Ovary (tissue), 7 donors: ENCODE measurements at regions not wholly inside any gene's neighbourhood (a gene's known extent, or its start where the extent isn't known, plus 50 kb on each side); places are given as distances from the start of the nearest gene placed in this dataset.

Source experiments
- DNase-seq, 5 donors: peaks; one replicate each; pipeline ENCODE4 v3.0.0-alpha.2; 2019 to 2020
- H3K27ac ChIP-seq, 2 donors: fragments of 200-600 bp; one replicate each; pipeline versions ENCODE4 v1.5.1 to v1.8.0; 2019 to 2022
- H3K27me3 ChIP-seq: fragments of 200-600 bp; one replicate; pipeline ENCODE4 v1.8.0; 2022
- H3K36me3 ChIP-seq: fragments of 200-600 bp; sonication (generic); one replicate; pipeline ENCODE4 v1.5.1; 2019
- H3K4me1 ChIP-seq: one replicate; pipeline ENCODE4 v1.8.1; 2013; ENCODE audit warnings: mild to moderate bottlenecking, moderate library complexity; ENCODE audit not compliant: insufficient read depth
- H3K4me3 ChIP-seq: fragments of 200-600 bp; sonication (generic); one replicate; pipeline ENCODE4 v1.5.1; 2017
- H3K9me3 ChIP-seq, 2 donors: fragments of 200-600 bp in 1 of 2; sonication (generic) in 1 of 2; one replicate each; pipeline versions ENCODE4 v1.5.1 to v1.8.1; 2013 to 2019; ENCODE audit warnings: mild to moderate bottlenecking in 1 of 2, moderate library complexity in 1 of 2
- EP300 ChIP-seq: sonication (generic); formaldehyde crosslinking; IDR thresholded peaks from one replicate; pipeline ENCODE4 v1.6.1; 2017; ENCODE audit warnings: antibody characterized with exemption
- POLR2A ChIP-seq: fragments of 450-650 bp; IDR thresholded peaks from one replicate; pipeline ENCODE4 v1.6.1; 2017; ENCODE audit warnings: antibody characterized with exemption, mild to moderate bottlenecking, moderate library complexity
- WGBS, 3 donors: extraction: QIAGEN DNeasy Blood & Tissue Kit in 1 of 3; methylation state at CpG; one replicate each; pipeline versions ENCODE4 v1.1.5 to v1.1.7; 2013 to 2017; 5-methylcytosine and 5-hydroxymethylcytosine counted together
- intact Hi-C, 4 donors: fragments of 100-400 bp; cut with DNase I; formaldehyde crosslinking; loops; one replicate each; pipeline versions ENCODE4 v1.11.0 to v1.15.1; 2022 to 2023
- TF ChIP-seq, protein P1 (sequence below), 3 donors: fragments of 450-650 bp in 2 of 3; fragments of 200-600 bp in 1 of 3; IDR thresholded peaks; one replicate each; pipeline versions ENCODE4 v1.5.1 to v1.8.0; 2016 to 2022; ENCODE audit warnings: antibody characterized with exemption in 3 of 3, mild to moderate bottlenecking in 1 of 3
- donor health status: DM: no; HTN: no; CAD: no; lungs with moderate emphysema.
- donor health status: DM: no; HTN: no; CAD: no.
- donor health status: Bipolar disorder and iron deficiency.
- donor health status: DM: no; HTN: no; CAD: no.
- donor health status: DM: yes; HTN: yes; CAD: no.

DNA sequence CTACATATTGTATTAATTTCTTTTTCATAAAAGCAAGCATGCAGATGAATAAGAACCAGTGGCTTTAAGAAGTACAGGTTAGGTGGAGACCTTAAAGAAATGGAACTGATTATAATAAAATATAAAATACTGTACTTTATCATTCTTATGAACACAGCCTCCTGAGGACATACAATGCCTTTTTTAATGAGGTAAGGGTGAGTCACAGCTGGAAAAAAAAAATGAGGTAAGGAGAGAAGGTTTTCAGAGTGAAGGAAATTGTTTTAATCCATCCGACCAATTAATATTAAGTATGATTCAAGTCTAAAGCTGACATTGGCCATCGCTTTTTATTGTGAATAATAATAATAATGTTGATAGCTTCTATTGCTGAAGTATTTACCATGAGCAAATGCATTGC, 170.3 kb upstream of the SOX2 start:
- DNase-seq: no peak
- Histone ChIP-seq H3K27ac (no peak overlapping the region), H3K4me3 (no peak overlapping the region), H3K27me3 (no peaks in the 10 kb centered on the region), H3K9me3 (no peaks in the 10 kb centered on the region), H3K36me3 (no peaks in the 10 kb centered on the region), H3K4me1 (no peaks in the 10 kb centered on the region)
- intact Hi-C loops: no loop called here
- TF ChIP-seq, protein P1, sequence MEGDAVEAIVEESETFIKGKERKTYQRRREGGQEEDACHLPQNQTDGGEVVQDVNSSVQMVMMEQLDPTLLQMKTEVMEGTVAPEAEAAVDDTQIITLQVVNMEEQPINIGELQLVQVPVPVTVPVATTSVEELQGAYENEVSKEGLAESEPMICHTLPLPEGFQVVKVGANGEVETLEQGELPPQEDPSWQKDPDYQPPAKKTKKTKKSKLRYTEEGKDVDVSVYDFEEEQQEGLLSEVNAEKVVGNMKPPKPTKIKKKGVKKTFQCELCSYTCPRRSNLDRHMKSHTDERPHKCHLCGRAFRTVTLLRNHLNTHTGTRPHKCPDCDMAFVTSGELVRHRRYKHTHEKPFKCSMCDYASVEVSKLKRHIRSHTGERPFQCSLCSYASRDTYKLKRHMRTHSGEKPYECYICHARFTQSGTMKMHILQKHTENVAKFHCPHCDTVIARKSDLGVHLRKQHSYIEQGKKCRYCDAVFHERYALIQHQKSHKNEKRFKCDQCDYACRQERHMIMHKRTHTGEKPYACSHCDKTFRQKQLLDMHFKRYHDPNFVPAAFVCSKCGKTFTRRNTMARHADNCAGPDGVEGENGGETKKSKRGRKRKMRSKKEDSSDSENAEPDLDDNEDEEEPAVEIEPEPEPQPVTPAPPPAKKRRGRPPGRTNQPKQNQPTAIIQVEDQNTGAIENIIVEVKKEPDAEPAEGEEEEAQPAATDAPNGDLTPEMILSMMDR (IDR thresholded peaks at IDR 0.05): no peak
- no peak for TF ChIP-seq POLR2A
- TF ChIP-seq EP300: no peak
- 88 to 95% (median 92%) methylated on average over 2 of the region's 2 CpGs for whole genome bisulfite sequencing, 3 donors

DNA sequence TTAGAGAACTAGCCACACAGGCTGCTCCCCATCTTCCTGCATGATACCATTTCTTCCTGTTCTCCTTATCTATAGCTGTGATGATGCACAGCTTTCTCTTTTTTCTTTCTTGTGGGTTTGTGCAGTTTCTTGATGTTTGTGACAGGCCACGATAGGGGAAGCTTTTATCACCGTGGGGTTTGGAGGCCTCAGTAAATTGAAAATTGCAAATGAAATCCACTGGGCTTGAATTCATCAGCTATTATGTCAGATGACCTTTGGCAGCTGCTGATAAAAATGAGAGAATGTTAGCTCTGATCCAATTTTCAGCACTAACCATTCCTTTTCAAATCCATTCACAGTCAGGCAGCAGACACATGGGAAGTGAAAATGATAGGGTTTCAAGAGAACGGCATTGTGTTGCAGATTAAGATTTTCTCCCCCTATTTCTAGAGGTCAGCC, 176.9 kb upstream of the SOX2 start:
- Histone ChIP-seq H3K9me3 (no peaks in the 10 kb centered on the region), H3K4me3 (no peak overlapping the region), H3K4me1 (no peaks in the 10 kb centered on the region), H3K27ac (no peak overlapping the region), H3K36me3 (no peaks in the 10 kb centered on the region), H3K27me3 (no peaks in the 10 kb centered on the region)
- DNase-seq: no peak
- TF ChIP-seq EP300 (no peak), POLR2A (no peak)
- TF ChIP-seq, protein P1 (IDR thresholded peaks at IDR 0.05): no peak
- intact Hi-C loops: no loop called here
- 18 to 40% (median 31%) methylated on average over 3 of the region's 3 CpGs for WGBS, 3 donors

DNA sequence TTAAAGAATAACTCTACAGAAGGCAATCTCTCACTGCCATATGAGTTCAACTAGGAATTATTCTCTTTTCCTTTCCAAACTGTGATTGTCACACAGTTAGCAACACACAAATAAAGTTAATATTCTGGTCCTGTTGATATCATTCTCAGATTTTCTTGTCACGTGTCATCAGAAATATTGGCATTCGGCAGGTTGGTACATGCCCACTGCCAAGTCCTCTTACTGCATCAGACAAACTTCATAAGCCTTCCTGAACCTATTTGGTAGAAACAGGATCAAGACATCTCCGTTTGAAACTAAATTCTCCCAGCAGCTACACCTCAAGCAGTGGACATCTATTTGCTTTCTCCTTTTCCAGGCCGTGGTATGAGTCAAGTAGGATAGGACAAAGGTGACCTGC, 177.9 kb upstream of the SOX2 start:
- Histone ChIP-seq H3K9me3 (no peaks in the 10 kb centered on the region), H3K27ac (no peak overlapping the region), H3K36me3 (no peaks in the 10 kb centered on the region), H3K4me3 (no peak overlapping the region), H3K27me3 (no peaks in the 10 kb centered on the region), H3K4me1 (no peaks in the 10 kb centered on the region)
- TF ChIP-seq, protein P1 (IDR thresholded peaks at IDR 0.05): no peak
- TF ChIP-seq POLR2A: no peak
- no peak for TF ChIP-seq EP300
- 61 to 83% (median 62%) methylated on average over 4 of the region's 4 CpGs for WGBS, 3 donors
- DNase-seq: no peak
- intact Hi-C loops: no loop called here

DNA sequence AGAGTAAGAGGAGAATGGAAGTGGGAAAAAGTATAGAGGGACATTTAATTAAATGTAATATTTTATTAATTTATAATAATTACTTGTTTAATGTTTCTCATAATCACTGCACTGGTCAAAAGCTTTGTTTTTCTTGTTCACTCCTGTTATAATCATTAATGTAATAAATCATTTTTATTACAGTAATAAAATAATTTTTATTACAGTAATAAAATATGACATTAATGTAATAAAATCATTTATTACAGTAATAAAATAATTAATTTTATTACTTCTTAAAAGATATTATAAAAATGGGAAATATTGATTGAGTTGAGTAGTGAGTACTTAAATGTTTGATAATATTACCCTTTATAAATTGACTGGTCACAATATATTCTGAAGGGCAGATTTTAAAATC, 181.1 kb upstream of the SOX2 start:
- Histone ChIP-seq H3K9me3 (no peaks in the 10 kb centered on the region), H3K4me1 (no peaks in the 10 kb centered on the region), H3K27ac (no peak overlapping the region), H3K4me3 (no peak overlapping the region), H3K36me3 (no peaks in the 10 kb centered on the region), H3K27me3 (no peaks in the 10 kb centered on the region)
- TF ChIP-seq, protein P1 (IDR thresholded peaks at IDR 0.05): no peak
- TF ChIP-seq EP300 (no peak), POLR2A (no peak)
- DNase-seq: no peak
- intact Hi-C loops: no loop called here

DNA sequence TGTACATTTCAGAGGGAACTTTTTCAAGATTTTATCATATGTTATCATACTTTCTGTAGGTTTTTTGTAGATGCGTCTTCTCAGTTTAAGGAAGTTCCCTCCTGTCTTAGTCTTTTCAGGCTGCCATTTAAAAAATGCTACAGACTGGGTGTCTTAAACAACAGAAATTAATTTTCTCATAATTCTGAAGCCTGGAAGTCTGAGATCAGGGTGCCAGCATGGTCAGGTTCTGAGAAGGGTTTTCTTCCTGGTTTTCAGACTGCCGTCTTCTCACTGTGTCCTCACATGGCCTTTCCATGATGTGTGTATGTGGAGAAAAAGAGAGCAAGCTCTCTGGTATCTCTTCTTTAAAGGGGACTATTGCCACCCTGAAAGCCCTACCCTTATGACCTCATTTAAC, 189.9 kb upstream of the SOX2 start:
- Histone ChIP-seq H3K9me3 (no peaks in the 10 kb centered on the region), H3K36me3 (no peaks in the 10 kb centered on the region), H3K4me1 (no peaks in the 10 kb centered on the region), H3K27me3 (no peaks in the 10 kb centered on the region), H3K27ac (no peak overlapping the region), H3K4me3 (no peak overlapping the region)
- 95 to 97% (median 95%) methylated on average over 2 of the region's 2 CpGs for WGBS, 3 donors
- TF ChIP-seq POLR2A: no peak
- TF ChIP-seq, protein P1 (IDR thresholded peaks at IDR 0.05): no peak
- TF ChIP-seq EP300: no peak
- no peak for DNase-seq
- intact Hi-C loops: no loop called here
